WTC11 (cell line): ENCODE measurements at regions not wholly inside any gene's neighbourhood (a gene's known extent, or its start where the extent isn't known, plus 50 kb on each side); places are given as distances from the start of the nearest gene placed in this dataset.

Experiments
- ATAC-seq: fragments of 200-7000 bp; cut with Tn5 transposase; 2 replicates; pipeline ENCODE4 v1.10.0; 2021; ENCODE audit warnings: mild to moderate bottlenecking, moderate library complexity
- CTCF ChIA-PET: fragments of 300-600 bp; sonication (Branson Sonifier 250); formaldehyde crosslinking; loops from one replicate; lab custom pipeline; 2021; ENCODE audit warnings: antibody characterized with exemption; lab: Charles Lee
- POLR2A ChIA-PET: fragments of 350-600 bp; sonication (Branson Sonifier 250); formaldehyde crosslinking; loops from one replicate; lab custom pipeline; 2021; ENCODE audit warnings: antibody characterized with exemption; lab: Charles Lee
- DNase-seq: peaks from one replicate; pipeline ENCODE4 v3.0.0; 2021; ENCODE audit warnings: low spot score
- H3K27ac Mint-ChIP-seq: 2 replicates; pipeline ENCODE4 v1.8.0; 2021; ENCODE audit warnings: mixed read lengths
- H3K27me3 Mint-ChIP-seq: 2 replicates; pipeline ENCODE4 v1.8.0; 2021; ENCODE audit warnings: low read depth, mild to moderate bottlenecking, moderate library complexity, mixed read lengths
- H3K36me3 Mint-ChIP-seq: 2 replicates; pipeline ENCODE4 v1.8.0; 2021; ENCODE audit warnings: mixed read lengths
- H3K4me1 Mint-ChIP-seq: 2 replicates; pipeline ENCODE4 v1.8.0; 2022; ENCODE audit warnings: mixed read lengths
- H3K4me3 Mint-ChIP-seq: 2 replicates; pipeline ENCODE4 v1.8.0; 2021; ENCODE audit warnings: mild to moderate bottlenecking, moderate library complexity, mixed read lengths
- H3K9me3 Mint-ChIP-seq: 2 replicates; pipeline ENCODE4 v1.8.0; 2021; ENCODE audit warnings: mixed read lengths
- E2F5 ChIP-seq: sonication (generic); formaldehyde crosslinking; IDR thresholded peaks from 2 replicates; pipeline ENCODE4 v1.8.1; 2022; ENCODE audit warnings: mild to moderate bottlenecking, moderate library complexity, missing genetic modification reagents
- ELF4 ChIP-seq: sonication (generic); formaldehyde crosslinking; IDR thresholded peaks from 2 replicates; pipeline ENCODE4 v1.8.1; 2022; ENCODE audit warnings: low read depth, mild to moderate bottlenecking, moderate library complexity, missing genetic modification reagents
- ERG ChIP-seq: fragments of 250-450 bp; sonication (Bioruptor Pico); IDR thresholded peaks from 2 replicates; pipeline ENCODE4 v1.8.0; 2021; ENCODE audit warnings: mild to moderate bottlenecking
- ETV6 ChIP-seq: sonication (generic); formaldehyde crosslinking; IDR thresholded peaks from 2 replicates; pipeline ENCODE4 v1.8.1; 2022; ENCODE audit warnings: mild to moderate bottlenecking, missing genetic modification reagents
- GABPB1 ChIP-seq: sonication (generic); formaldehyde crosslinking; IDR thresholded peaks from 2 replicates; pipeline ENCODE4 v1.8.1; 2023; ENCODE audit warnings: mild to moderate bottlenecking, missing genetic modification reagents
- HMGXB4 ChIP-seq: sonication (generic); formaldehyde crosslinking; IDR thresholded peaks from 2 replicates; pipeline ENCODE4 v1.8.1; 2023; ENCODE audit warnings: mild to moderate bottlenecking, moderate library complexity, missing genetic modification reagents
- JAZF1 ChIP-seq: fragments of 250-450 bp; sonication (Bioruptor Pico); IDR thresholded peaks from 2 replicates; pipeline ENCODE4 v1.9.0; 2021; ENCODE audit warnings: moderate library complexity, mild to moderate bottlenecking, inconsistent platforms
- KAT7 ChIP-seq: sonication (generic); formaldehyde crosslinking; IDR thresholded peaks from 2 replicates; pipeline ENCODE4 v1.8.1; 2023; ENCODE audit warnings: missing genetic modification reagents, mild to moderate bottlenecking, borderline replicate concordance
- NFATC4 ChIP-seq: fragments of 250-450 bp; sonication (Bioruptor Pico); IDR thresholded peaks from 2 replicates; pipeline ENCODE4 v1.9.0; 2021; ENCODE audit warnings: mild to moderate bottlenecking
- NFYB ChIP-seq: sonication (generic); formaldehyde crosslinking; conservative IDR thresholded peaks from 2 replicates; pipeline ENCODE4 v1.8.0; 2022; ENCODE audit warnings: low read depth, missing genetic modification reagents
- PREB ChIP-seq: sonication (generic); formaldehyde crosslinking; IDR thresholded peaks from 2 replicates; pipeline ENCODE4 v1.8.1; 2022; ENCODE audit warnings: mild to moderate bottlenecking, missing genetic modification reagents, moderate library complexity, borderline replicate concordance
- PRRX2 ChIP-seq: fragments of 250-450 bp; sonication (Bioruptor Pico); IDR thresholded peaks from 2 replicates; pipeline ENCODE4 v1.8.0; 2021; ENCODE audit warnings: mild to moderate bottlenecking
- RELA ChIP-seq: sonication (generic); formaldehyde crosslinking; IDR thresholded peaks from 2 replicates; pipeline ENCODE4 v1.8.1; 2022; ENCODE audit warnings: missing genetic modification reagents, mild to moderate bottlenecking, borderline replicate concordance
- SMAD3 ChIP-seq: sonication (generic); formaldehyde crosslinking; IDR thresholded peaks from 2 replicates; pipeline ENCODE4 v1.8.0; 2022; ENCODE audit warnings: missing genetic modification reagents, mild to moderate bottlenecking, borderline replicate concordance
- STAT6 ChIP-seq: sonication (generic); formaldehyde crosslinking; conservative IDR thresholded peaks from 2 replicates; pipeline ENCODE4 v1.8.1; 2023; ENCODE audit warnings: mild to moderate bottlenecking, low read depth, missing genetic modification reagents, moderate library complexity
- TEAD1 ChIP-seq: sonication (generic); formaldehyde crosslinking; IDR thresholded peaks from 2 replicates; pipeline ENCODE4 v1.8.0; 2022; ENCODE audit warnings: mild to moderate bottlenecking, missing genetic modification reagents
- TP53 ChIP-seq: sonication (generic); formaldehyde crosslinking; IDR thresholded peaks from 2 replicates; pipeline ENCODE4 v1.8.1; 2023; ENCODE audit warnings: mild to moderate bottlenecking, missing genetic modification reagents
- ZNF281 ChIP-seq: sonication (generic); formaldehyde crosslinking; IDR thresholded peaks from 2 replicates; pipeline ENCODE4 v1.8.0; 2023; ENCODE audit warnings: mild to moderate bottlenecking, missing genetic modification reagents
- ZNF416 ChIP-seq: fragments of 250-450 bp; sonication (Bioruptor Pico); IDR thresholded peaks from 2 replicates; pipeline ENCODE4 v1.9.0; 2021; ENCODE audit warnings: mild to moderate bottlenecking, inconsistent platforms

- TF ChIP-seq RELA (CRISPR knock-in tag) (no peak), HMGXB4 (CRISPR knock-in tag) (no peak)
These were observed 190.0 kb downstream of the RPS12 start (continued) for GRCh38 chr6:133004304-133004884.

GRCh38 chr6:133012774-133013173 lies 198.4 kb downstream of the RPS12 start:
- H3K4me3 Mint-ChIP-seq: no peak overlapping the region
- ChIA-PET CTCF (no interaction called here), POLR2A (no interaction called here)
- H3K27ac Mint-ChIP-seq: no peak overlapping the region
- no peaks in the 10 kb centered on the region for H3K27me3 Mint-ChIP-seq
- no peaks in the 10 kb centered on the region for H3K36me3 Mint-ChIP-seq
- H3K9me3 Mint-ChIP-seq: no peaks in the 10 kb centered on the region
- ATAC-seq (no peak), DNase-seq (no peak)
- TF ChIP-seq ETV6 (CRISPR knock-in tag) (no peak), TEAD1 (no peak), E2F5 (CRISPR knock-in tag) (no peak), ZNF416 (no peak), KAT7 (CRISPR knock-in tag) (no peak), STAT6 (CRISPR knock-in tag) (no peak), ERG (CRISPR knock-in tag) (no peak), ZNF281 (CRISPR knock-in tag) (no peak)
- H3K4me1 Mint-ChIP-seq: peaks cover 9% of the 10 kb centered on the region; the same call in 1 of the 2 replicates

GRCh38 chr6:133016631-133017030 lies 202.3 kb downstream of the RPS12 start:
- no peaks in the 10 kb centered on the region for H3K9me3 Mint-ChIP-seq
- no peak overlapping the region for H3K4me3 Mint-ChIP-seq
- 0 out of 2 replicates have a peak, but pooled peaks cover 6% of the 10 kb centered on the region for H3K4me1 Mint-ChIP-seq
- ATAC-seq (no peak), DNase-seq (no peak)
- no peaks in the 10 kb centered on the region for H3K27me3 Mint-ChIP-seq
- H3K27ac Mint-ChIP-seq: no peak overlapping the region
- ChIA-PET POLR2A (no interaction called here), CTCF (no interaction called here)
- no peaks in the 10 kb centered on the region for H3K36me3 Mint-ChIP-seq
- TF ChIP-seq GABPB1 (CRISPR knock-in tag) (no peak), TEAD1 (no peak), ELF4 (CRISPR knock-in tag) (no peak), NFATC4 (no peak), TP53 (no peak), STAT6 (CRISPR knock-in tag) (no peak), SMAD3 (no peak), PREB (CRISPR knock-in tag) (no peak), JAZF1 (CRISPR knock-in tag) (no peak), PRRX2 (CRISPR knock-in tag) (no peak), NFYB (CRISPR knock-in tag) (no peak)
